CD14-positive monocyte (primary cell): ENCODE measurements at regions not wholly inside any gene's neighbourhood (a gene's known extent, or its start where the extent isn't known, plus 50 kb on each side); places are given as distances from the start of the nearest gene placed in this dataset.
A peak's percentile ranks its signal among the peaks of the same experiment; 100 is the strongest.

Source experiments
- DNase-seq, 3 donors: peaks; one replicate each; pipeline ENCODE4 v3.0.0-alpha.2; 2011 to 2022
- H2AFZ ChIP-seq: 2 replicates; pipeline ENCODE4 v1.6.0; 2012; ENCODE audit warnings: mild to moderate bottlenecking, low read depth, low read length, inconsistent platforms; ENCODE audit not compliant: insufficient read depth, poor library complexity, severe bottlenecking
- H3K27ac ChIP-seq, 2 donors: 1 replicate in 1 of 2; 2 replicates in 1 of 2; pipeline ENCODE4 v1.5.1; 2012 to 2013; ENCODE audit warnings: low read length in 2 of 2, control low read depth in 1 of 2, inconsistent platforms in 1 of 2, low read depth in 1 of 2, mild to moderate bottlenecking in 1 of 2
- H3K27me3 ChIP-seq, 2 donors: one replicate each; pipeline versions ENCODE4 v1.6.0 to v1.6.1; 2011 to 2013; ENCODE audit warnings: low read length in 2 of 2; ENCODE audit not compliant: control insufficient read depth in 2 of 2, insufficient read depth in 2 of 2
- H3K36me3 ChIP-seq, 2 donors: replicated peaks in 1 of 2; 1 replicate in 1 of 2; 2 replicates in 1 of 2; pipeline versions ENCODE4 v1.5.1 to v1.6.1; 2012 to 2013; ENCODE audit warnings: low read length in 2 of 2, control low read depth in 1 of 2, inconsistent platforms in 1 of 2, mild to moderate bottlenecking in 1 of 2; ENCODE audit not compliant: insufficient read depth in 2 of 2, control insufficient read depth in 1 of 2
- H3K4me1 ChIP-seq, 2 donors: 1 replicate in 1 of 2; 2 replicates in 1 of 2; pipeline versions ENCODE4 v1.5.1 to v1.6.1; 2012 to 2013; ENCODE audit warnings: low read length in 2 of 2, control low read depth in 1 of 2, inconsistent platforms in 1 of 2, mild to moderate bottlenecking in 1 of 2, moderate library complexity in 1 of 2; ENCODE audit not compliant: insufficient read depth in 2 of 2, control insufficient read depth in 1 of 2
- H3K4me2 ChIP-seq: replicated peaks from 2 replicates; pipeline ENCODE3; 2012; ENCODE audit warnings: low read length, moderate library complexity, mild to moderate bottlenecking; ENCODE audit not compliant: poor library complexity, severe bottlenecking; ENCODE audit errors: extremely low read depth
- H3K4me3 ChIP-seq, 3 experiments: fragments of 200-600 bp in 1 of 3; sonication (generic) in 1 of 3; replicated peaks in 1 of 3; 1 replicate in 2 of 3; 2 replicates in 1 of 3; pipeline ENCODE4 v1.5.1; 2011 to 2013; ENCODE audit warnings: low read length in 3 of 3, mild to moderate bottlenecking in 3 of 3, control low read depth in 2 of 3, low read depth in 2 of 3, inconsistent platforms in 1 of 3, moderate library complexity in 1 of 3
- H3K79me2 ChIP-seq: 2 replicates; pipeline ENCODE4 v1.6.0; 2012; ENCODE audit warnings: mild to moderate bottlenecking, control low read depth, inconsistent platforms, low read length, moderate library complexity; ENCODE audit not compliant: insufficient read depth
- H3K9ac ChIP-seq: 2 replicates; pipeline ENCODE4 v1.6.0; 2017; ENCODE audit warnings: low read length, mild to moderate bottlenecking; ENCODE audit not compliant: insufficient read depth, poor library complexity, severe bottlenecking
- H3K9me3 ChIP-seq, 2 donors: replicated peaks in 1 of 2; 1 replicate in 1 of 2; 2 replicates in 1 of 2; pipeline versions ENCODE4 v1.5.1 to v1.6.1; 2012 to 2013; ENCODE audit warnings: low read length in 2 of 2, control low read depth in 1 of 2; ENCODE audit not compliant: control insufficient read depth in 1 of 2, insufficient read depth in 1 of 2
- H4K20me1 ChIP-seq: 2 replicates; pipeline ENCODE4 v1.6.0; 2012; ENCODE audit warnings: mild to moderate bottlenecking, low read length, control low read depth, moderate library complexity; ENCODE audit not compliant: insufficient read depth
- H3K27ac Mint-ChIP-seq, 7 donors: one replicate each; pipeline ENCODE4 v1.8.0; 2020; ENCODE audit warnings: mild to moderate bottlenecking in 7 of 7, mixed read lengths in 7 of 7, moderate library complexity in 6 of 7, inconsistent platforms in 2 of 7
- H3K27me3 Mint-ChIP-seq, 3 donors: one replicate each; pipeline ENCODE4 v1.8.0; 2021 to 2022; ENCODE audit warnings: low read depth in 3 of 3, mild to moderate bottlenecking in 3 of 3, mixed read lengths in 3 of 3, moderate library complexity in 3 of 3, inconsistent platforms in 1 of 3
- H3K36me3 Mint-ChIP-seq, 2 donors: one replicate each; pipeline ENCODE4 v1.8.0; 2020; ENCODE audit warnings: mixed read lengths in 2 of 2, inconsistent platforms in 1 of 2, mild to moderate bottlenecking in 1 of 2
- H3K4me1 Mint-ChIP-seq: one replicate; pipeline ENCODE4 v1.8.0; 2020; ENCODE audit warnings: mild to moderate bottlenecking, mixed read lengths
- H3K4me3 Mint-ChIP-seq, 2 donors: one replicate each; pipeline ENCODE4 v1.8.0; 2020; ENCODE audit warnings: mild to moderate bottlenecking in 2 of 2, mixed read lengths in 2 of 2, moderate library complexity in 1 of 2
- H3K9me3 Mint-ChIP-seq, 7 donors: one replicate each; pipeline ENCODE4 v1.8.0; 2020 to 2022; ENCODE audit warnings: mixed read lengths in 7 of 7, mild to moderate bottlenecking in 6 of 7, moderate library complexity in 6 of 7, inconsistent platforms in 2 of 7
- WGBS: methylation state at CpG from one replicate; pipeline ENCODE4 v1.1.5; 2013; ENCODE audit warnings: missing lambda C conversion rate; ENCODE audit not compliant: insufficient coverage; 5-methylcytosine and 5-hydroxymethylcytosine counted together
- intact Hi-C, 2 donors: fragments of 100-400 bp; cut with micrococcal nuclease; formaldehyde crosslinking; loops; one replicate each; pipeline versions ENCODE4 v1.15.0 to v1.15.1; 2023
- TF ChIP-seq, protein P1 (sequence below): fragments of 200-600 bp; IDR thresholded peaks from one replicate; pipeline ENCODE4 v1.8.0; 2022; ENCODE audit warnings: antibody characterized with exemption, mild to moderate bottlenecking

DNA sequence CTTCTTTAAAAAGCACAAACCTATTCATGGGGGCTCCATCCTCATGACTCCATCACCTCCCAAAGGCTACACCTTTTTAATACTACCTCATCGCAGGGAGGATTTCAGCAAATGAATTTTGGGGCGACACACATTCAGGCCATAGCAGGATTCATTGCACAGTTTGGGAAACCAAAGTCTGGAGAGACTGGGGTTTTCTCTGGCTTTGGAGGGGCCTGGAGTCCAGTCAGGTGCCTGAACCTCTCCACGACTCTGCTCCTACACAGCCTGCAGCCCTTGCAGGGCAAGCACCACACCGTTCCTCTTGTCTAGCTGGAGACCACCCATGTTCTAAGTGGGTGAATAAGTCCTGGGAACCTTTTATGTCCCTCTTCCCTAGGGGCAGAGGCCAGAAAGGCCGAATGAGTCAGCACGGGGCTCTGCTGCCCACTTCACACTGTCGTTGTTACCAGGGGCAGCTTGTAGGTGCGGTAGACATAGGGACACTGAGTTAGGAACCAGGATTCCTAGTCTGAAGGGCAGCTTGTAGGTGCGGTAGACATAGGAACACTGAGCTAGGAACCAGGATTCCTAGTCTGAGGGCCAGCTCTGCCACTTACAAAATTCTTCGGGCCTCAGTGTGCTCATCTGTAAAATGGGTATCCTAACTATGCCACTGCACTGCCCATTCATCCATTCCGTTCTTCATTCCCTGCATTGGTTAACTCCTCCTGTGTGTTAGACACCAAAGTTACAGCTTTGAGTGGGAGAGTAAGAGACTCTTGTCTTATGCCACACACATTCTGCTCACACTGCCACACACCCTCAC lies 251.7 kb upstream of the B3GAT1 start:
- intact Hi-C loops = no loop called here
- no peak overlapping the region for H3K4me2 ChIP-seq
- 96% methylated on average over 4 of the region's 11 CpGs for WGBS

DNA sequence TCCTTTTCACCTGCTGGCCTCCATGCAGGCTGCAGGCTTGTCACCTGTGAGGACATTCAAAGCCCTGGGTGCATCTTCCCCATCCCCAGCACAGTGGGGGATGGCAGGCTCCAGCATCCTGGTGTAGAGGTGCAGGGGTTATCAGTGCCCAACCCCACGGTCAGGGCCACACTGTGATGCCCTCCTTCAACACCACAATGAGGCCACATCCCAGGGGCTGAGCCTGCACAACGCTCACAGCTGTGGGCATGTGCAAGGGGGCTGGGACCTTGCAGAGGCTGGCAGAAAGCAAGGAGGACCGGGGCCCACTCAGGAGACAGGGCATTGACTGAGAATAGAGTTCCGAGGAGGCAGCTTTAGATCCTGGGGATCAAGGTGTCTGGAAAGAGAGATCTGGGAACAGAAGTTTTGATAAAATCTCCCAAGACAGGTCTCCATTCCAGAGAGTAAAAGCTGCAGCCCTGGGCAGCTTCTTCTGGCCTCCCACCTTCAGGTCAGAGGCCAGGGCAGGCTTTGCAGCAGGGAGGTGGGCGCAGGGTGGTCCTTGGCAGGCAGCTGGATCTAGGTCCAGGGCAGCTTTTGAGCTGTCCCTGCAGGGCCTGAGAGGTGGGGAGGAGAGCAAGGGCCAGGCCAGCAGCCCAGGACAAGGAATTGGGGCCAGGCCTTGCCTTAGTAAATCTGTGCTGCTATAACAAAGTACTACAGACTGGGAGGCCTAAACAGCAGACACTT lies 250.8 kb upstream of the B3GAT1 start:
- Histone ChIP-seq H3K36me3 (no peaks in the 10 kb centered on the region), H4K20me1 (no peaks in the 10 kb centered on the region), H3K9ac (no peak overlapping the region), H3K79me2 (no peaks in the 10 kb centered on the region), H3K4me3 (no peak overlapping the region), H3K9me3 (peaks cover 0 to 6% of the 10 kb centered on the region in 2 donors), H3K4me2 (no peak overlapping the region), H3K27me3 (no peaks in the 10 kb centered on the region), H3K27ac (no peak overlapping the region), H2AFZ (no peak overlapping the region), H3K4me1 (no peaks in the 10 kb centered on the region)
- DNase-seq = no peak
- TF ChIP-seq, protein P1, sequence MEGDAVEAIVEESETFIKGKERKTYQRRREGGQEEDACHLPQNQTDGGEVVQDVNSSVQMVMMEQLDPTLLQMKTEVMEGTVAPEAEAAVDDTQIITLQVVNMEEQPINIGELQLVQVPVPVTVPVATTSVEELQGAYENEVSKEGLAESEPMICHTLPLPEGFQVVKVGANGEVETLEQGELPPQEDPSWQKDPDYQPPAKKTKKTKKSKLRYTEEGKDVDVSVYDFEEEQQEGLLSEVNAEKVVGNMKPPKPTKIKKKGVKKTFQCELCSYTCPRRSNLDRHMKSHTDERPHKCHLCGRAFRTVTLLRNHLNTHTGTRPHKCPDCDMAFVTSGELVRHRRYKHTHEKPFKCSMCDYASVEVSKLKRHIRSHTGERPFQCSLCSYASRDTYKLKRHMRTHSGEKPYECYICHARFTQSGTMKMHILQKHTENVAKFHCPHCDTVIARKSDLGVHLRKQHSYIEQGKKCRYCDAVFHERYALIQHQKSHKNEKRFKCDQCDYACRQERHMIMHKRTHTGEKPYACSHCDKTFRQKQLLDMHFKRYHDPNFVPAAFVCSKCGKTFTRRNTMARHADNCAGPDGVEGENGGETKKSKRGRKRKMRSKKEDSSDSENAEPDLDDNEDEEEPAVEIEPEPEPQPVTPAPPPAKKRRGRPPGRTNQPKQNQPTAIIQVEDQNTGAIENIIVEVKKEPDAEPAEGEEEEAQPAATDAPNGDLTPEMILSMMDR = no peak
- 73% methylated on average over 3 of the region's 5 CpGs for WGBS
- Mint-ChIP-seq H3K9me3 (peaks cover 3 to 18% (median 12%) of the 10 kb centered on the region in 7 donors), H3K27me3 (peaks cover under 1 to 5% (median 3%) of the 10 kb centered on the region in 3 donors), H3K27ac (no peak overlapping the region), H3K4me1 (no peaks in the 10 kb centered on the region), H3K36me3 (no peaks in the 10 kb centered on the region), H3K4me3 (no peak overlapping the region)
- intact Hi-C loops = no loop called here

More for the DNA sequence above, 251.7 kb upstream of the B3GAT1 start:
- Histone ChIP-seq H3K4me3 (no peak overlapping the region), H3K36me3 (no peaks in the 10 kb centered on the region), H3K9me3 (peaks cover 0 to 6% of the 10 kb centered on the region in 2 donors), H3K27me3 (no peaks in the 10 kb centered on the region), H4K20me1 (no peaks in the 10 kb centered on the region), H3K4me1 (no peaks in the 10 kb centered on the region), H3K27ac (no peak overlapping the region), H3K79me2 (no peaks in the 10 kb centered on the region), H2AFZ (no peak overlapping the region), H3K9ac (no peak overlapping the region)
- TF ChIP-seq, protein P1 = no peak
- no peak for DNase-seq
- peaks cover 0 to 8% (median 3%) of the 10 kb centered on the region in 3 donors for H3K27me3 Mint-ChIP-seq
- peaks cover 3 to 18% (median 11%) of the 10 kb centered on the region in 7 donors for H3K9me3 Mint-ChIP-seq
- no peaks in the 10 kb centered on the region for H3K4me1 Mint-ChIP-seq
- no peak overlapping the region for H3K4me3 Mint-ChIP-seq
- peak overlapping the region in 1 of 7 donors; percentile 16 for H3K27ac Mint-ChIP-seq
- H3K36me3 Mint-ChIP-seq = no peaks in the 10 kb centered on the region
